ENCODE measurements at regions not wholly inside any gene's neighbourhood (a gene's known extent, or its start where the extent isn't known, plus 50 kb on each side); places are given as distances from the start of the nearest gene placed in this dataset.

GRCh38 chr2:207394812-207395534 lies 134.8 kb upstream of the CREB1 start:
- no peak for TF ChIP-seq CTCF (IDR thresholded peaks at IDR 0.05; ENCODE audit: low read depth, low read length)
- TF ChIP-seq EZH2phosphoT487 (IDR thresholded peaks at IDR 0.05; ENCODE audit: low read depth): no peak

Measured in OCI-LY3 (cell line).